ENCODE measurements at regions not wholly inside any gene's neighbourhood (a gene's known extent, or its start where the extent isn't known, plus 50 kb on each side); places are given as distances from the start of the nearest gene placed in this dataset.

- DNase-seq (ENCODE audit: low read depth) = no peak
These were observed 207.5 kb upstream of the HS3ST5 start for GRCh38 chr6:114550316-114550715.

GRCh38 chr6:114543696-114544095 is 200.9 kb upstream of the HS3ST5 start:
- no peak for DNase-seq (ENCODE audit: low read depth)

GRCh38 chr6:114541794-114542193 is 199.0 kb upstream of the HS3ST5 start:
- no peak for DNase-seq (ENCODE audit: low read depth)

- DNase-seq (ENCODE audit: low read depth) = no peak
These were observed 195.2 kb upstream of the HS3ST5 start for GRCh38 chr6:114537977-114538376.

- no peak for DNase-seq (ENCODE audit: low read depth)
These were observed 192.0 kb upstream of the HS3ST5 start for GRCh38 chr6:114534813-114535212.

- DNase-seq (ENCODE audit: low read depth) = no peak
These were observed 181.3 kb upstream of the HS3ST5 start for GRCh38 chr6:114524081-114524480.

- DNase-seq (ENCODE audit: low read depth) = no peak
These were observed 180.7 kb upstream of the HS3ST5 start for GRCh38 chr6:114523508-114523907.

GRCh38 chr6:114521926-114522325 is 179.1 kb upstream of the HS3ST5 start:
- no peak for DNase-seq (ENCODE audit: low read depth)

GRCh38 chr6:114520976-114521375 is 178.2 kb upstream of the HS3ST5 start:
- DNase-seq (ENCODE audit: low read depth) = no peak

GRCh38 chr6:114514170-114514569 is 171.3 kb upstream of the HS3ST5 start:
- DNase-seq (ENCODE audit: low read depth) = no peak

GRCh38 chr6:114471450-114471849 is 128.6 kb upstream of the HS3ST5 start:
- DNase-seq (ENCODE audit: low read depth) = no peak

GRCh38 chr6:114467931-114468330 is 125.1 kb upstream of the HS3ST5 start:
- no peak for DNase-seq (ENCODE audit: low read depth)

- DNase-seq (ENCODE audit: low read depth) = no peak
These were observed 122.7 kb upstream of the HS3ST5 start for GRCh38 chr6:114465511-114465910.

GRCh38 chr6:114453737-114454276 is 111.0 kb upstream of the HS3ST5 start:
- no peak for DNase-seq (ENCODE audit: low read depth)

- DNase-seq (ENCODE audit: low read depth) = no peak
These were observed 110.1 kb upstream of the HS3ST5 start for GRCh38 chr6:114452785-114453401.

GRCh38 chr6:114450631-114451030 is 107.8 kb upstream of the HS3ST5 start:
- DNase-seq (ENCODE audit: low read depth) = no peak

GRCh38 chr6:114449659-114450058 is 106.8 kb upstream of the HS3ST5 start:
- no peak for DNase-seq (ENCODE audit: low read depth)

GRCh38 chr6:114446342-114446741 is 103.5 kb upstream of the HS3ST5 start:
- no peak for DNase-seq (ENCODE audit: low read depth)

GRCh38 chr6:114445846-114446245 is 103.0 kb upstream of the HS3ST5 start:
- DNase-seq (ENCODE audit: low read depth) = no peak

- DNase-seq (ENCODE audit: low read depth) = no peak
These were observed 96.6 kb upstream of the HS3ST5 start for GRCh38 chr6:114439411-114439810.

- no peak for DNase-seq (ENCODE audit: low read depth)
These were observed 94.4 kb upstream of the HS3ST5 start for GRCh38 chr6:114437235-114437634.

- no peak for DNase-seq (ENCODE audit: low read depth)
These were observed 93.9 kb upstream of the HS3ST5 start for GRCh38 chr6:114436691-114437090.

GRCh38 chr6:114435985-114436384 is 93.2 kb upstream of the HS3ST5 start:
- DNase-seq (ENCODE audit: low read depth) = no peak

- DNase-seq (ENCODE audit: low read depth) = no peak
These were observed 89.6 kb upstream of the HS3ST5 start for GRCh38 chr6:114432400-114432799.

Data from HS-27A (cell line).